AG09319 (cell line): ENCODE measurements at regions not wholly inside any gene's neighbourhood (a gene's known extent, or its start where the extent isn't known, plus 50 kb on each side); places are given as distances from the start of the nearest gene placed in this dataset.
"Not testable (repeated sequence)": the region's sequence is repeated elsewhere in the genome, so short reads cannot be mapped to it uniquely, and the experiment has no call there.

ENCODE experiments used
- DNase-seq: peaks from one replicate; pipeline ENCODE4 v3.0.0-alpha.2; 2010; ENCODE audit warnings: low read depth; ENCODE audit errors: extremely low read depth
- CTCF ChIP-seq: IDR thresholded peaks from 2 replicates; pipeline ENCODE4 v1.5.1; 2011; ENCODE audit warnings: low read depth, mild to moderate bottlenecking, inconsistent platforms, low read length, moderate library complexity

- no peak for DNase-seq
- TF ChIP-seq CTCF = no peak
These were observed 65.4 kb upstream of the ANKRD55 start for GRCh38 chr5:56298336-56299090.

GRCh38 chr5:56297851-56298250 is 64.7 kb upstream of the ANKRD55 start:
- TF ChIP-seq CTCF = no peak
- DNase-seq = no peak

- DNase-seq = not testable (repeated sequence)
These were observed 62.2 kb upstream of the ANKRD55 start for GRCh38 chr5:56295311-56295710.

- TF ChIP-seq CTCF = no peak
- DNase-seq = no peak
These were observed 61.2 kb upstream of the ANKRD55 start for GRCh38 chr5:56294354-56294753.

GRCh38 chr5:56292874-56293273 is 59.7 kb upstream of the ANKRD55 start:
- DNase-seq = not testable (repeated sequence)

GRCh38 chr5:56291661-56292374 is 58.7 kb upstream of the ANKRD55 start:
- TF ChIP-seq CTCF = no peak
- DNase-seq = no peak

- DNase-seq = no peak
- TF ChIP-seq CTCF = no peak
These were observed 58.0 kb upstream of the ANKRD55 start for GRCh38 chr5:56291079-56291643.

- TF ChIP-seq CTCF = no peak
These were observed 57.4 kb upstream of the ANKRD55 start for GRCh38 chr5:56290378-56291078.

More at GRCh38 chr5:56290378-56291078, 57.4 kb upstream of the ANKRD55 start:
- DNase-seq = no peak
